Rectal smooth muscle tissue (tissue), 1 donor: ENCODE measurements at regions not wholly inside any gene's neighbourhood (a gene's known extent, or its start where the extent isn't known, plus 50 kb on each side); places are given as distances from the start of the nearest gene placed in this dataset.

Source experiments
- H3K27ac ChIP-seq: one replicate; pipeline ENCODE4 v1.7.0; 2013; ENCODE audit warnings: low read depth, low read length, inconsistent platforms
- H3K27me3 ChIP-seq: one replicate; pipeline ENCODE4 v1.7.0; 2013; ENCODE audit warnings: low read length; ENCODE audit not compliant: control insufficient read depth, insufficient read depth
- H3K36me3 ChIP-seq: one replicate; pipeline ENCODE4 v1.7.0; 2013; ENCODE audit warnings: low read length; ENCODE audit not compliant: control insufficient read depth, insufficient read depth
- H3K4me1 ChIP-seq: one replicate; pipeline ENCODE4 v1.7.0; 2013; ENCODE audit warnings: low read length; ENCODE audit not compliant: control insufficient read depth, insufficient read depth
- H3K4me3 ChIP-seq: one replicate; pipeline ENCODE4 v1.7.0; 2013; ENCODE audit warnings: low read length
- H3K9ac ChIP-seq: one replicate; pipeline ENCODE4 v1.7.0; 2013; ENCODE audit warnings: low read length

DNA sequence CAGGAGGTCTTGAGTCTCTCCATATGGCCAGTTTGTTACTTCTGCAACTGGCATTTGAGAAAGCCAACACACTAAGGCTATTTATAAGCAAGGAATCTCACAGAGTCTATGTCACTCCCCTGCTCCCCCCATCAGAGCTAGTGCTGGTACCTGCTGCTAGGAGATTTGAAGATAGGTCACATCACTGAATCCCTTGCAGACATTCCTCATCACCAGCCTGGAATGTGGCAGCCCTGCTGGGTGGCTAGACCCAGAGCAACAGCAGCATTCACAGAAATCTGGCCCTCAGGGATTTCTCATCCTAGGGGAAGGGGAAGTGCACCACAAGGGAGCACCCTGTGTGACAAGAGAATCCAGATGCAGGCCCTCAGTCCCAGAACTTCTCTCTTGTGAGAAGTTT, 672.1 kb downstream of the HACE1 start:
- Histone ChIP-seq H3K4me1 (no peaks in the 10 kb centered on the region), H3K27me3 (no peaks in the 10 kb centered on the region), H3K4me3 (no peak overlapping the region), H3K9ac (no peak overlapping the region), H3K36me3 (no peaks in the 10 kb centered on the region), H3K27ac (no peak overlapping the region)

DNA sequence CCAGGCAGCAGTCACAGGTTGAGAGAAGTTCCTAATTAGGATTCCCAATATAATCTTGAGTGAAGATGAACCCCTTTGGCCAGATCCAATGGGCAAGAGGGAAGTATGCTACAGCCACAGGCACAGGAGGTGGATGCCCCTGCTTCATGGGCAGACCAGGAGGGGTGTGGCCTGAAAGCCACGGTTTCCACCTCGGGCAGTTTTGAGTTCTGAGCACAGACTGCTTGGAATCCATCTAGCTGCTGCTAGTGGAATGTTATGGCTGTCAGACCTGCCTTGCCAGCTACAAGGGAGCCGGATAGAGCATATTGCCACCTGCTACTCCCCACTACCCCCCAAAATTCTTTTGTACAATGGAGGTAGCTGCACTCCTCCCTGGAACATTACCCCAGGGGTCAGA, 672.9 kb downstream of the HACE1 start:
- H3K36me3 ChIP-seq, result no peaks in the 10 kb centered on the region
- no peaks in the 10 kb centered on the region for H3K27me3 ChIP-seq
- H3K4me3 ChIP-seq, result no peak overlapping the region
- no peak overlapping the region for H3K27ac ChIP-seq
- H3K9ac ChIP-seq, result no peak overlapping the region
- H3K4me1 ChIP-seq, result no peaks in the 10 kb centered on the region

DNA sequence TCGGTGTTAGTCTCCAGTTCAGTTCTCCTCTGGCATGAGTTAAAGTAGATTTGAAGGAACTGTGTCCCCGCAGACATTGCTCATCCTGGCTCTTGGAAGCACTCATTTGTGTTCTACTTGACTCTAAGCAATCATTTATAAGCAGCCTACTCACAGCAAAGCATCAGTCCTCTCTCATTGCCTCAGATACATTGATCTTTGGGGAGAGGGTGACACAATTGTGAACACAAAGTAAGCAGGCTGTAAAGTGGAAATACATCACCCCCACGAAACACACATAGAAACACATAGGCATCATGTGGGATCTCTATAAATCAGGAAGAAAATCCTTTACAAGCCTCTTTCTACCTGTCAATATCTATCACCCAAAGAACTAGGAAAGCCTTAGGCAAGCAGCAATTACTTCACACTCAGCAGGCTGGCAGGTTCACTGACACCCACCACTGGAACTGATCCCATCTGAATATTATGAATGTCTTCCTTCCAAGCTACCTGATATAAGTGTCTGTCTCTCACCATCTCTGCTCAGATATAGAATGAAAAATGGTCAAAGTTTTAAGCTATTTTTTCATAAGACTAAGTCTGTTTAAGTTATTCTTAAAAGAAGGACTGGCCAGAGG, 675.8 kb downstream of the HACE1 start:
- no peak overlapping the region for H3K27ac ChIP-seq
- no peak overlapping the region for H3K4me3 ChIP-seq
- no peaks in the 10 kb centered on the region for H3K27me3 ChIP-seq
- H3K36me3 ChIP-seq, result no peaks in the 10 kb centered on the region
- H3K4me1 ChIP-seq, result no peaks in the 10 kb centered on the region
- no peak overlapping the region for H3K9ac ChIP-seq

DNA sequence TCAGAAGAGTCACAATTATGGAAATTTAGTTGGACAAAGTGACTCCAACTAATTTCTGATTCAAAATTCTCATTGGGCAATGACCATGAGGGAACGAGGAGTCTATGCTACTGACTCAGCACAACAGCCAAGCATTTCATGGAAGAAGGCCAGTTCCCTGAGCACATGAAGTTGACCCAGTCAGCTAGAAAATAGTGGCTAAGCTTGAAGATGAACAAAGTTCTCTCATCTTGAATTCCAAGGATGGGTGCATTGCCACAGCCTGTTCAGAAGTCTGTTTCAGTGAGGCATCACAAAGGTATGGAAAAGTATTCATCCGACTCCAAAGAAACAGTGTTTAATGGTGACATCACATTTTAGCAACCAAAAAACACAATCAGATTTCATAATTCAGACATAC, 676.9 kb downstream of the HACE1 start:
- H3K36me3 ChIP-seq, result no peaks in the 10 kb centered on the region
- H3K4me3 ChIP-seq, result no peak overlapping the region
- H3K9ac ChIP-seq, result no peak overlapping the region
- H3K27me3 ChIP-seq, result no peaks in the 10 kb centered on the region
- H3K4me1 ChIP-seq, result no peaks in the 10 kb centered on the region
- H3K27ac ChIP-seq, result no peak overlapping the region

DNA sequence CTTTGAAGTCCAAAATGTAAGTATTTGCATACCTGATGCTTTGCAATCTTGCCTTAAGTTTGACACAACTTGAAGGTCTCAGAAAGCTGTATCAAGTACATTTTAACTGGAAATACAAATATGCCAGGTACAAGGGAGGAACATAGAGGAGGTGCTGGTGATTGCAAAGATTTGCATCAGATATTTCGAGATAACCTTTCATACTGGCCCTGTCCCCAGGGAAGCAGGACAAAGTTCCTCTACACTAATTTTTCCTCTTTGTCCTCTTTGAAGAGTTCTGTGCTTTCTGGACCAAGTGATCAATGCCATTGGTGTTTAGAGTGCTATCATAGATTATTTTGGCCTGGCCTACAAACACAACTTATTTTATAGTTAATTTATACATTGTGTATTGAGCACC, 686.1 kb downstream of the HACE1 start:
- Histone ChIP-seq H3K27ac (no peak overlapping the region), H3K4me3 (no peak overlapping the region), H3K36me3 (no peaks in the 10 kb centered on the region), H3K4me1 (no peaks in the 10 kb centered on the region), H3K27me3 (no peaks in the 10 kb centered on the region), H3K9ac (no peak overlapping the region)

DNA sequence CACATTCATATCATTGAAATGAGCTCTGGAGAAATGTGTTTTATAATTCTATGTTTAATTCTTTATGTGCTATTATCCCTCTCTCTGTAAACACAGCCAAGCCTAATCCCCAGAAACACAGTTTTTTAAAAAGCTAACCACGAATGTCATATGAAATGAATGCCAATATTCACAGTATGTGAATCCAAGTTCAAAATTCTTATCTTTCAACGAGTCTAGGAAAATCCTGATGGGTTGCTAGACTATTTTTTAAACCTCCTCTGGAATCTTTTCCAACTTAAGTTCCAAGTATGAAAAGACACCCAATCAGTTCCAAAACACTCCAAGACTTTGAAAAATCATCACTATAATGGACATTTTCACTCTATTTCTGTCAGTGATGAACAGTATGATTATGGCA, 689.3 kb downstream of the HACE1 start:
- Histone ChIP-seq H3K4me3 (no peak overlapping the region), H3K27me3 (no peaks in the 10 kb centered on the region), H3K36me3 (no peaks in the 10 kb centered on the region), H3K9ac (no peak overlapping the region), H3K4me1 (no peaks in the 10 kb centered on the region), H3K27ac (no peak overlapping the region)

DNA sequence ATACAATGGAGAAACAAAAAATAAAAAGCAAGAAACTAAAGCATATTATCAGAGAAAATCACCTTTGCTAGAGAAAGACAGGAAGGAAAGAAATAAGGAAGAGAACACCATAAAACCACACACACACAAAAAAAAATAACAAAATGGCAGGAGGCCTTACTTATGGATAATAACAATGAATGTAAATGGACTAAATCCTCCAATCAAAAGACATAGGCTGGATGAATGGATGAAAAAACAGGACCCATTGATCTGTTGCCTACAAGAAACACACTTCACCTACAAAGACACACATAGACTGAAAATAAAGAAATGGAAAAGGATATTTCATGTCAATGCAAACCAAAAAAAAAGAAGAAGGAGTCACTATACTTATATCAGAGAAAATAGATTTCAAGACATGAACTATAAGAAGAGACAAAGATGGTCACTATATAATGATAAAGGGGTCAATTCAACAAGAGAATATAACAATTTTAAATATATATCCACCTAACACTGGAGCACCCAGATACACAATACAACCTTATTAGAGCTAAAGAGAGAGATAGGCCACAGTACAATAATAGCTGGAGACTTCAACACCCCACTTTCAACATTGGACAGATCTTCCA, 693.6 kb downstream of the HACE1 start:
- Histone ChIP-seq H3K9ac (no peak overlapping the region), H3K27ac (no peak overlapping the region), H3K4me3 (no peak overlapping the region), H3K27me3 (no peaks in the 10 kb centered on the region), H3K4me1 (no peaks in the 10 kb centered on the region), H3K36me3 (no peaks in the 10 kb centered on the region)

DNA sequence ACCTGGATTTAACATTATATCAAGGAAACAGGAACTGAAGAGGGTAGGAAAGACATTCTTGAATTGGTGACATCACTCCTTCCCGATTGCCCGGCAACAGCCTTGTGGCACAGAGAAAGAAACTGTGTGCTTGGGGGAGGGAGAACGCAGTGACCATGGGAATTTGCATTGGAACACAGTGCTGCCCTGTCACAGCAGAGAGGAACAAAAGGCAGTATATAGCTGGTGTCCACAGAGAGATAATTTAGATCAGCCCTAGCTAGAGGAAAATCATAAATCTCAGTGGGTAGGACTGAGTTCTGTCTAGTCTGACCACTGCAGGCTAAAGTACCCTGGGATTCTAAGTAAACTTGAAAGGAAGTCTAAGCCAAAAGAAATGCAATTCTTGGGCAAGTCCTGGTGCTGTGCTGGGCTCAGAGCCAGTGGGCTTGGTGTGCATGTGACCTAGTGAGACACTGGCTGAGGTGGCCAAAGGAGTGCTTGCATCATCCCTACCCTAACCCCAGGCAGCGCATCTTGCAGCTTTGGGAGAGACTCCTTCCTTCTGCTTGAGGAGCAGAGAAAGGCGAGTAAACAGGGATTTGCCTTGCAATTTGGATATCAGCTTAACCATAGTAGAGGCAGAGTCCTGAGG, 697.6 kb downstream of the HACE1 start:
- H3K27me3 ChIP-seq, result no peaks in the 10 kb centered on the region
- no peaks in the 10 kb centered on the region for H3K4me1 ChIP-seq
- H3K36me3 ChIP-seq, result no peaks in the 10 kb centered on the region
- H3K9ac ChIP-seq, result no peak overlapping the region
- no peak overlapping the region for H3K4me3 ChIP-seq
- no peak overlapping the region for H3K27ac ChIP-seq

DNA sequence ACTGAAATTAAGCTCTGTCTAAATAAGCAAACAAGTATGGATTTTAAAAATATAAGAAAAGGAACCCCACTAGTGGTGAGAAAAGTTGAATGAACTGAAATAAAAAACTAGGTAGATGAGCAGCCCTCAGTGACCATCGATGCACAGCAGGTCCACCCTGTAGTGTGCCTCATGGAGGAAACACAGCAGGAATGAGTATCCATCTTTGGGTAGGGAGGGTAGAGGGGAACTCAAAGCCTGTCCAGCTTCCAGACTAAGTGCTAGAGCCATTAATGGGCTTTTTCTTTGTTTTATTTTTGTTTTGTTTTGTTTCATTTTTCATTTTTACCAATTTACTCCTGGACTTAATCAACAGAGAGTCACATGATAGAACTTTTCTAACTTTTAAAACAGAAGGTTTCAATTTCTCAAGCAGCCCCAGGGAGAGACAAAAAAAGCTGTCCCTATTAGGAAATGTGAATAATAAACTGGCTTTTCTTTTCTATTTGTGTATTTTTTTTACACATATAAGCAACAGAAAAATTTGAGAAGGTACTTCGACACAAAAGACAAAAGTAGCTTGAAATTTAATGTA, 700.6 kb downstream of the HACE1 start:
- Histone ChIP-seq H3K4me1 (no peaks in the 10 kb centered on the region), H3K27ac (no peak overlapping the region), H3K9ac (no peak overlapping the region), H3K27me3 (no peaks in the 10 kb centered on the region), H3K4me3 (no peak overlapping the region), H3K36me3 (no peaks in the 10 kb centered on the region)

DNA sequence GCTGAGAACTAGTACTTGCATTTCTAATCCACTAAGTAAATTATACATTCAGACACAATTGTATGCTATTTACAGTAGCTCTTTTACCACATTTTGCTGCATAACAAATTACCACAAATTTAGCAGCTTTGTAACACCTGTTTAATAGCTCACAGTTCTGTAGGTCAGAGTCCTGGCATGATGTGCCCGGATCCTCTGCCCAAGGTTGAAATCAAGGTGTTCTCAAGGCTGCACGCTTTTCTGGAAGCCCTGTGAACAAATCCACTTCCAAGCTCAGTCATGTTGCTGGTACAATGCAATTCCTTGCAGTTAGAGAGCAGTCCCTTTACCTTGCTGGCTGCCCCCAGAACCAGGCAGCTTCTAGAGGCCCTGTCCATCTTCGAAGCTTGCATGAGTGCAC, 716.0 kb downstream of the HACE1 start:
- no peak overlapping the region for H3K9ac ChIP-seq
- no peaks in the 10 kb centered on the region for H3K4me1 ChIP-seq
- no peak overlapping the region for H3K27ac ChIP-seq
- H3K27me3 ChIP-seq, result no peaks in the 10 kb centered on the region
- no peaks in the 10 kb centered on the region for H3K36me3 ChIP-seq
- H3K4me3 ChIP-seq, result no peak overlapping the region

DNA sequence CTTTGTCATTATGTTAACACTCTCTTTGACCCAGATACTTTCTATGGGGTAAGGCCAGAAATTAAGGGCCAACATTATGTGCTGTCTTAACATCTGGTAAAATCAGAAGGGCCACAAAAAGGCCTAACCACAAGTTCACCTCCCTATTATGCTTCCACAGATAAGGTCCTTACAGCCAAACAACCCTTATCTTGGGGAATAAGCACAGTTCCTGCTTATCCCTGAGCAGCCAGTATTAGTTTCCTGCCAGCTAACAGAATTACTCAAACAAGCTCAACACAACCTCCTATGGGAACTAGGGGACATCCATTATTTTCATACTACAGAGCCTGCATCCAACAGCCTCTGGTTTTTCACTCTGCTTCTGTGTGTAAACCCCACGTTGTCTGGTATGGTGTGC, 724.8 kb downstream of the HACE1 start:
- no peak overlapping the region for H3K27ac ChIP-seq
- no peak overlapping the region for H3K4me3 ChIP-seq
- H3K27me3 ChIP-seq, result no peaks in the 10 kb centered on the region
- no peak overlapping the region for H3K9ac ChIP-seq
- H3K36me3 ChIP-seq, result no peaks in the 10 kb centered on the region
- no peaks in the 10 kb centered on the region for H3K4me1 ChIP-seq

DNA sequence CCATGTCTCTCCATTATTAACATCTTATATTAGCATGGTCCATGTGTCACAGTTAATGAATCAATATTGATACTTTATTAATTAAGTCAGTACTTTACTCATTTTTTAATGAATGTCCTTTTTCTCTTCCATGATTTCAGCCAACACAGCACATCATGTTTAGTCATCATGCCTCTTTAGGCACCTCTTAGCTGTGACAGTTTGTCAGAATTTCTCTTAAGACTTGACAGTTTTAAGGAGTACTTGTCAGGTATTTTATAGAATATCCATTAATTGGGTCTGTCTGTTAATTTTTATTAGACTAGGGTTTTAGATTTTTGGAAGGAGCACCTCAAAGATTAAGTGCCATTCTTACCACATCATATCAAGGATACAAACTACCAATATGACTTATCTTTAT, 729.4 kb downstream of the HACE1 start:
- Histone ChIP-seq H3K4me1 (no peaks in the 10 kb centered on the region), H3K27ac (no peak overlapping the region), H3K36me3 (no peaks in the 10 kb centered on the region), H3K27me3 (no peaks in the 10 kb centered on the region), H3K9ac (no peak overlapping the region), H3K4me3 (no peak overlapping the region)
